ENCODE measurements at regions not wholly inside any gene's neighbourhood (a gene's known extent, or its start where the extent isn't known, plus 50 kb on each side); places are given as distances from the start of the nearest gene placed in this dataset.
"Not testable (repeated sequence)": the region's sequence is repeated elsewhere in the genome, so short reads cannot be mapped to it uniquely, and the experiment has no call there.

- DNase-seq (ENCODE audit: low read depth in 2 of 2) = no peak
Measured at GRCh38 chr2:113341191-113341869, 62.6 kb upstream of the PAX8 start.

GRCh38 chr2:113337809-113338208, 59.1 kb upstream of the PAX8 start:
- no peak for DNase-seq (ENCODE audit: low read depth in 2 of 2)

GRCh38 chr2:113336040-113336439, 57.3 kb upstream of the PAX8 start:
- not testable (repeated sequence) for DNase-seq (ENCODE audit: low read depth in 2 of 2)

- DNase-seq (ENCODE audit: low read depth in 2 of 2) = no peak
Measured at GRCh38 chr2:113334147-113334546, 55.4 kb upstream of the PAX8 start.

- not testable (repeated sequence) for DNase-seq (ENCODE audit: low read depth in 2 of 2)
Measured at GRCh38 chr2:113333735-113334134, 55.0 kb upstream of the PAX8 start.

GRCh38 chr2:113330060-113330767, 51.5 kb upstream of the PAX8 start:
- not testable (repeated sequence) for DNase-seq (ENCODE audit: low read depth in 2 of 2)

- DNase-seq (ENCODE audit: low read depth in 2 of 2) = not testable (repeated sequence)
Measured at GRCh38 chr2:113328973-113329372, 50.3 kb upstream of the PAX8 start.

GRCh38 chr2:113328572-113328971, 49.9 kb upstream of the PAX8 start:
- DNase-seq (ENCODE audit: low read depth in 2 of 2) = not testable (repeated sequence)
